ENCODE measurements at regions not wholly inside any gene's neighbourhood (a gene's known extent, or its start where the extent isn't known, plus 50 kb on each side); places are given as distances from the start of the nearest gene placed in this dataset.

- TF ChIP-seq CTCF (IDR thresholded peaks at IDR 0.05; ENCODE audit: low read length): no peak
- no peak for TF ChIP-seq EZH2 (optimal IDR thresholded peaks at IDR 0.05; ENCODE audit: low read depth, low read length)
- no peak for TF ChIP-seq EZH2phosphoT487 (IDR thresholded peaks at IDR 0.05; ENCODE audit: low read length)
These were observed 217.5 kb downstream of the KCTD12 start for GRCh38 chr13:76668716-76669115.

Measured in MM.1S (cell line).